HG03280 (cell line): ENCODE measurements at regions not wholly inside any gene's neighbourhood (a gene's known extent, or its start where the extent isn't known, plus 50 kb on each side); places are given as distances from the start of the nearest gene placed in this dataset.

ENCODE experiments used
- ATAC-seq: cut with Tn5 transposase; IDR thresholded peaks from one replicate; pipeline ENCODE4 v1.9.1; 2021; ENCODE audit warnings: mild to moderate bottlenecking, moderate library complexity; ENCODE audit not compliant: unreplicated experiment

DNA sequence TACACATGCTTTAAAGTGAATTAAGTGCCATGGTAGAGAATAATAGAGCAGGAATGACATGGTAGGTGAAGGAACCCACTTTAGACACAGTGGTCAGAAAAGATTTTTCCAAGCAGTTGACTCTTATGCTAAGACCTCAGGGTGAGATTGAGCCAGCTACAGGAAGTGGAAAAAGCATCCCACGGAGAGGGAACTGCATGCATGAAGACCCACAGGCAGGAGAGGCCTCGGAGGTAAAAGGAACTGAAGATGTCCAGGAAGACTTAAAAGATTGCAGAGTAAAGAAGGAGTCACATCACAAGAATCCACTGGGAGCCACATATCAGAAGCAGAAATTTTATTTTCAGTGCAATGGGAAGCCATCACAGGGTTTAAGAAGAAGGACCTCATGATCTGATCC is 499.2 kb upstream of the FAM98A start:
- ATAC-seq, result no peak

DNA sequence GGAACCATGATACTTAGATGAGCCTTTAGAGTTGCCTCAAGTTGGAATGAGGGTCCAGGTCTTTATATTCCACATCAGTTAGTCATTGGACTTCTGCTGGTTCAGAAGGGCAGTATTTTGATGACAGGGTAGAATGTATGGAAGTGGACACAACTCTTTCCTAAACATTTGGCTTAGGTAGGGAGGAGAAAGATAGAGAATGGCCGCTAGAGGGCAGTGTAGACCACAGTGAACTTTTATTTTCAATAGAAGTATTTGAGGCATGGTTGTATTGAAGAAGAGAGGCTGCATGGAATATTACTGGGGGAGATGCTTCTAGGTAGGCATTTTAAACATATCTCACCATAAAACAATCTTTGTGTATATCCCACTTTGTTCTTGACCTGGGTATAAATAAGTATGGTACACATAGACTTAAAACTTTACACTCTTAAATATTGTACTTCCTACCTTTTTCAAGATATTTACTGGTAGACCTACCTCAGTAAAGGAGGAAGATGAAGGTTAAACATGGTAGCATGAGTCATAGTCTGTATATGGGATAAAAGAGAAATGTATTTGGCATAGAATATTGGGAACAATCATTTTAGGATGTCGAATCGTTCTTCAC is 497.6 kb upstream of the FAM98A start:
- ATAC-seq, result peak; percentile 54

DNA sequence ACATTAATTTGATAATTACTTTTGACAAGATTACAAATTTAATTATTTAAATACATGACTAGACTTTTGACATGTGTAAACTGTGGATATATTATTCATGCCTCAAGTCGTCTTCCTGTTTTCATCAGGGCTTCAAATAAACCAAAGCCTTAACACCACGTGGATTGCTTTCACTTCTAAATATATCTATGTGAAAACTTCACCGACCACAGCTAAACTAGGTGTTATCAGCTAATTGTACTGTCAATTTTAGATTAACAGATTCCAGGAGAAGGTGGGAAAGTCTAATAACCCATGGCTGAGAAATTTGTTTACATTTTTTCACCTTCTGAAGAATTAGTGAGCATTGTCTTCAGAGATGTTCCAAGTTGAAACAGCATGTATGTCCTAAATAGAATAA is 494.7 kb upstream of the FAM98A start:
- no peak for ATAC-seq

DNA sequence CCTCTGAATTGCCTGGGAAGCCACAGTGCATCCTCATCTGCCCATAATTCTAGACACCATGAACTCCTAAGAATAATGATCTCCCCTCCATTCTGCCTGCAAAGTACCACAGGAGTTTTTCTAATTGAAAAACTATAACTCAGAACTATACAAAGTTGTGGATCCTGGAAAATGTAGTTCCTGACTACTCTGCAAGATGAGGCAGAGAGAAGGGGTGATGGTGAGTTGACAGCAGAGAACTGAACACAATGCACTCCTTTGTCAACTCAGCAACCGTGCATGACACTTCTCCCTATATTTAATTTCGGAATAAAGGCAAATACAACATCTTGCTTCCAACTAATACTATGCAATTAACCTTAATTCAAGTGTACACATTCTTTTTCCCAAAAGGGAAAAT is 471.1 kb upstream of the FAM98A start:
- no peak for ATAC-seq

DNA sequence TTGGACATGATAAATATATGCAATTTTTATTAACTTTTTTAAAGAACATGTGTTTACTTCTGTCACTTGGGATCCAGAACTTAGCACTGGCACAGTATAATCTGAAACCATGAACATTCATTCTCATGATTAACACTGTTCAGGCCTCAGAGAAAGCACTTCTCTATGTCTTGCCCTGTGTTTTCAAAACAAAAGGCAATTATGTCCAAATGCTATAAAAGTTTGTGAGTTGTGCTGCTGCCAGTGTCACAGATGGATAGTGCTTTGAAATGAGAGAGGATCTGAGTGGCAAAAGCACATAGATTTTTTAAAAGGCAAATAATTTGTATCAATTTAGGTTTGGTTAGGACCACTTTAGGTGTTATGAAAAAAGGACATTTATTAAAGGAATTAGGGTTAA is 470.5 kb upstream of the FAM98A start:
- ATAC-seq, result no peak

DNA sequence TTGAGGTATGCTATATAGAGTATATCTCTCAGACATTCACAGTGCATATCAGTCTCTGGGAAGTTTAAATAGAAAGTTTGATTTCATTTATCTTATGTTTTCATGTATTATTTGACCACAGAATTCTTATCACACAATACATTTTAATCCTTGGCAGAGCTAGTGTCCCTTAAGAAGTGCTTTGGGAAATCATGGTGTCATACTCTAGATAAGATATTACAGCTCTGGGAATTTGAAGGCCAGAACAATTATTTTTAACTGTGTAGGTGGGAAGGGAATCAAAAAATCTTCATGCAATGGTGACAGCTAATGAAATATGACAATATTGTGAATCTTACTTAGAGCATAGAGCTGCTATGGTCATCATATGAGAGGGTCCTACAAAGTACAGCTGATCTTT is 451.3 kb upstream of the FAM98A start:
- ATAC-seq, result no peak

DNA sequence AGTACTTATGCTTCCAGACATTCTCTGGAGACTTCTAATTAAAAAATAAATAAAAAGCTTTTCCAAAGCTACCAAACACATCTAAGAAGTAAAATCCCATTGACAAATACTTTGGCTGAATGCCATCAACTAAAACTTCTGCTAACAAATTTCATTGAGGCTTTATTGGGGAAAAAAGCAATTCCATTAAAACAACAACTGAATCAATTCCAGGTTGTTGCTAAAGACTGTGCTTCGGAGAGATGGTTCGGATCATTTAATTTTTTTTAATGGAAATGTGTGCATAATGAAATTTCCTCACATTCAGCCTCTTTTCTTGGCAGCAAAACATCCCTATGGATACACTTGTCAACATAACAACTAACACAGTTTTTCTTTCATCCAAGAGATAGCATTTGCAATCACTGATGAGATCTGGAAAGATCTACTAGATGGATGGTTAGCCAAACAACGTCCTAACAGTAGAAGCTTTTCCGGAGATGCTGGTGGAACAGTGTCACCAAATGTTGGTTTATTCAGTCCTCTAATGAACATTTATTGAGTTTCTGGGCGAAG is 446.1 kb upstream of the FAM98A start:
- ATAC-seq, result no peak

DNA sequence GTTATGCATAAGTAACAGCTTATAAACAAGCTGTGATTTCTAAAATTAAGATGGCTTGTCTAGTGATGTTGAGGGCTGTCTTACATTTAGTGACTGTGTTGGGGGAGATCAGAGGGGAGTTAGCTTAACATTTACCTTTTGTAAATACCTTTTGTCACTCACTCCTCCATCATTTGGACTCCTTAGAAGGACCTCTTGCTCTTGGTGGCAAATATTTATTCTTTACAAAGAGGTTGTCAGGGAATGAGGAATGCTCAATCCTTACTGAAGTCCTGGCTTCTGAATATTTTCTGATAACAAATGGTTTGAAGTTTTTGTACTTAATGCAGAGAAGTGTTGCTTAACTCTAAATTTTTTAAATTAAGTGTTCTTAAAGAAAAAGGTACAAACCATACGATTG is 438.8 kb upstream of the FAM98A start:
- no peak for ATAC-seq

DNA sequence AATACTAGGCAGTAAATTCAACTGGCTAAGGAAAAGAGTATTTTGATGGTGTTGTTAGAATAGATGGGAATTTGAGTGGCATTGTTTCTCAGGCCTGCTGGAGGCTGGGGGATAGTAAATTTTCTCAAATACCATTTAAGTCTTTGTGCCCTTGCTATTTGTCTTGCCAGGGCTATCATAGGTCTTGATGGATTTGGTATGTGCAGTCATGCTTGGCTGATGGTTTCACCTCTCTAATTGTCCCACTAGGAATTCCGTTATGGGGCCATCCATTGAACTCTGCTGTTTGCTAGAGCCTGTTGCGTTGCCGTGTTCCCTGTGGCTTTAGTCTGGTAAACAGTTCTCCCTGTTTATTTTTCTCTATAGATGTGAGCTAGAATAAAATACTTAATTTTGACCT is 438.1 kb upstream of the FAM98A start:
- ATAC-seq, result no peak

DNA sequence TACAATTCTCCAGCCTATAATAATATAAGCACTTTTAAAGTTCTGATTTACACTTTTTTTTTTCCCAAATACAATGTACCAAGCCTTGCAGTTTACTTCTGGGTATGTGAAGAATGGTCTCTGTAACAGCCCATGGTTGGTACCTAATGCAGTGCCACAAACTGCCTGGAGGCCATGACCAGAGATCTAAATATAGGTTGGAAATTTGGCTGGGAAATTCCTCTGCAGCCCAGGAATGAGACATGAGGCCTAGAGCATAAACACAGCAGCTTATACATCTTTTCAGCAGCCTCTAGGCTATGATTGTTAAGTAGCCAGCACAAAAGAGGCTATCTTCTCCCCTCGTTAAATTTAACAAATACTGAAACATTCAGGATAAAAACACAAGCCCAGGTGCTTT is 432.0 kb upstream of the FAM98A start:
- no peak for ATAC-seq

DNA sequence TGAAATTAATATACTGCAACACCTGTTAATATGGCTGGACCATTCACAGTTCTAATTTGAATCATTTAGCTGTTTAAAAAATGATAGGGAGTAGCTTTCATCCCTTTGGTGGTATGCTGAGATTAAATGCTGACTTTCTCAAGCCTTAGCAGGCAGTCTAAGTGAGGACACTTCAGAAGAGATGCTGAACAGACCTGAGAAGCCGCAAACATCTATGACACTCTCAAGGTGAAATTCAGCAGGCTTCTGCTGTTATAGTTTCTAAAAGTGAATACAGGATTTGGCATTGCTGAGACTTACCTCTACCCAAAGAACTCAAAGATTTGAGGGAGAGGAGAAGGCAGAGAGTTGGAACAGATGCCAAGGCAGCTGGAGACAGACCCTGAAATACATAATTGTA is 431.2 kb upstream of the FAM98A start:
- no peak for ATAC-seq

DNA sequence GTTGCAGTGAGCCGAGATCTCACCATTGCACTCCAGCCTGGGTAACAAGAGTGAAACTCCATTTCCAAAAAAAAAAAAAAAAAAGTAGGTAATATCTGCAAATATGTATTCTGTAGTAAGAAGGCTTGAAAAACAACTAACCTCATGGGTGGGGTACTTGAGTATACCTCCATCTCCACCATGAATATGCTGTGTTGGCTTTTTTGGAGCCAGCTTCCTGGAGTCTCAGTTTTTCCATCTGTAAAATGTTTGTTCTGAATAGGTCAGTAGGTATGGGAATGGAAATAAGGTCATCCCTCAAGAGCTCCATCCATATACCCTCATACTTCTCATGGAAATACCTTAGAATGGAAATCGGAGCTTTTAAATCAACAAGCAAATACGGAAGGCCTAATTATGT is 430.0 kb upstream of the FAM98A start:
- ATAC-seq, result no peak

DNA sequence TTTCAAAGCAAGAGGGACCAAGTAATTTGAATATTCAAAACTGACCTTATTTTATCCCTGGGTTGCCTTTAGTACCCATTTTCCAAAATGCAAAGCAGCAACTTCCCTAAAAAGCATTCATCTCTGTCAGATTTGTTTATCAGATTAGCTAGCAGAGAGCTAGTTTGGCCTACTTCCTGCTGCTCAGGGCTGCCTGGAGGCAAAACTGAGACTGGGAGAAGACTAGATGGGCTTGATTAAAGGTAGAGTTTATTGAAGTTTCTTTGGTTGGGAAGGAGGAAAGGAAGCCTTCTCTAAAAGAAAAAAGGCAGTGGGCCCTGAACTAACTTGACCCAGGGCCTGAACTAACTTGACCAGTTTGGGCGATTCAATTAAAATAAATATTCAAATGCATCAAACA is 426.1 kb upstream of the FAM98A start:
- no peak for ATAC-seq

DNA sequence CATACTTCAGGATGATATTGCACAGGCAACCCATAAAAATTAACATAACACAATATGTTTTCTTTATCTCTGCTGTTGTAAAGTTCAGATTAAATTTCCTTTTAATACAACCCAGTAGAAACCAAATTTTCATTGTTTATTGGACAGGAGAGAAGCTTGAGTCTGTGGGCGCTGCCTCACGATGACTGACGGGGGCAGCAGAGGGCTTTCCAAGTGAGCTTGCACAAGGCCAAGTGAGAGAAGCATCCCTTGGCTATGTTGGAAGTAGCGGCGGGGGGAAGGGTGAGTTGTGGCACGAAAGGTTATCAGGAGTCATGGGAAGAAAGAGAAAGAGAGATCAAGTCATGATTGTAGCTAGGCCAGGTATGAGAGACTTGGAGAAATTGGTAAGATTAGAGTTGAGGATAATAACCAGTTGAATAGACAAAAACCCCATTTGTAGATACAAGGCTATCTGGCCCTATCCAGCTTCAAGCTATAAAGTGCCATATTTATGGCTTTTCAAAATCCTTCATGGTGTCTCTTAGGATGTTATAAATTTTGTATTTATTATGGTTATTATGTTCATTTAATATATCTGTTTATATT is 413.7 kb upstream of the FAM98A start:
- ATAC-seq, result no peak

DNA sequence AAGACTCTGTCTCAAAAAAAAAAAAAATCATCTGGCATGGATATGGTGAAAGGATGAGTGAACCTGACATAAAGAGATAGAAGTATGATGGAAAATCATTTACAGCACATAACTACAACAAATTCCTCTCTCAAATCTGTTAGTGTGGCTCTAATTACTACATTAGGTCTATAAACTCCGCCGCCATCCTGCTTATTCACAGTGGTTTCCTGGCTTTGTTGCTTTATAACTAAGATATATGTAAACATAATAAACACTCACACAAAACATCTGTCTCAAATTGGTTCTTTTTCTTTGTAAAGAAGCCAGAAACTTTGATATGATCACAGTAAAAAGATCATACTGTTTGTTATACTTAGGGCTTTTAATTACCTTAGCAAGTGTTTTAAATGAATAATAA is 412.6 kb upstream of the FAM98A start:
- ATAC-seq, result no peak

DNA sequence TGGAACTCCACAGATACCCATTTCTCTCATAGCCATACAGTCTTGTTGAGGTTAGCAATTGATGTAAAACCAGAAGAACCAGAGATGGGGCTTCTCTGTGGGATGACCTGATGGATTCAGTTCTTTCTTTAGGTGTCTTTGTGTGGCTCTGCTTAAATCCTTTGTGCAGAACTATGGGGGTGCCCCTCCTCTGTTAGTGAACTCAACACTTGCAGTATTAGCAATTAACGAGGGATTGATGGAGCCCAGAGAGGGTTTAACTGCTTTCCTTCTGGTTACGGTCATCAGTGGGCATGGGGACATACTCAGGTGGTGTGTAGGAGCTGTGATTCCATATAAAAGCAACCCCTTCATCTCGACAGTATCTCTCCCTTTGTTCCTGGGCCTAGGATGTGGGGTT is 406.8 kb upstream of the FAM98A start:
- ATAC-seq, result no peak

DNA sequence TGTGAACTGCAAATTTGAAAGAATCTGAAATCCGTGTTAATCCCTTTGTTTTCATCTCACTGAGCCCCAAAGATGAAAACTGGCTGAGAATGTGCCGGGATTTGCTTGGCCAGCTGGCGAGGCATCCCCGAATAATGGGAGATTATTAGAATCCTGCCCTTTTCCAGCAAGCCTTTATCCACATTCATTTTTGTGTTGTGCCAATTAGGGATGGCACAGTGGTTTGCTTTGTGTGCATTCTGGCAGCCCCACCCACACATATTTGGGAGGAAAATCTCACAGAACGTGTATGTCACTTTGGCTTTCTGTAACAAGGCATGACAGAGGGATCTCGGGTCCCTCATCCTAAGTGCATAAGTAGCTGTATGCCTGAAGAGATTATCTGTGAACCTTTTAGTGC is 405.8 kb upstream of the FAM98A start:
- ATAC-seq, result no peak

DNA sequence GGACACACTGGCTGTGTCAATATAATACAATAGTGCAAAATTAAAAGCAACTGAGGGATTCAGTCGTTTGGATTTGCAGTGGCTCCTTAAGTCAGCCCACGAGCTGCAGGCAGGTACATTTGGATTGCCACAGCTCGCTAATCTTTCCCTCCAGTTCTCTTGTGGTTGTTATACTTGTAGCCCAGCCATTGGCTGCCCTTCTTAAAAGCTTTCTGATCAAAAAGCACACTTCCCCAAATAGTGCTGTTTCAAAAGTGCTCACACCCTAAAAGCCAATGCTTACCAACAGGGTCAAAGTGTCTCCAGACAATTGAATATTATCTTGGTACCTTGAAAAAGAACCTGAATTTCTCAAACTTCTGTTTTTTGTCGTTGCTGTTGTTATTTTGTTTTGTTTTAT is 404.7 kb upstream of the FAM98A start:
- ATAC-seq, result no peak

DNA sequence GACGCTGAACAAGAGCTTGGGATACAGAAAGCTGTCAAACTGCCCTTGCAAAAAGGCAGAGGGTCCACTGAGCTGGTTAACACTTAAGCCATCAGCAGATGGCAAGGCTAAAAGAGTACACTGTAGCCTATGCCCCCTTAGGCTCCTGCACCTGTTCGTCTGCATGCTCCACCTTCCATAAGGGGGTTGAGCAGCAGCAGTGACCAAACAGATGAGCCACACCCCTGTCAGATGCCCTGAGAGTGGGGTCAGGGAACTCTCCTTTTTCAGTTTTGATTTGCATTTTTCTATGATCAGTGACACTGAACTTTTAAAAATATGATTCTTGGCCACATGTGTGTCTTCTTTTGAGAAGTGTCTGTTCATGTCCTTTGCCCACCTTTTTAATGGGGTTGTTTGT is 402.5 kb upstream of the FAM98A start:
- ATAC-seq, result no peak

DNA sequence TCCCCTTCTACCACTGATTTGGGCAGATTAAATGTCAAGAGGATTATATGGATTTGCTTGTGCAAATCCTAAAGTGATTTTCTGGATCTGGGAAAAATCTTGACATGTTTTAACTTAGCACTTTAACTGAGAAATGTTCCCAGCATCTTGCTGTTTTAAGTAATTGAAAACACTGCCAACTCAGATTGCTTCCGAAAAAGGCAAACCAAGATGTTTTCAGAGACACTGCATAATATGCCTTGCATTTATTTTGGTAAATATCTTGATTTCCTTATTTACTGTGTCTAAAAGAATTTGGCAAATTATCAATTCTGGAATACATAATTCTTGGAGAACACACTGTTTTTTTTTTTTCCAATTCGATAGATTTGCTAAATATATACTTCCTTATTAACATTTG is 385.0 kb upstream of the FAM98A start:
- ATAC-seq, result no peak

DNA sequence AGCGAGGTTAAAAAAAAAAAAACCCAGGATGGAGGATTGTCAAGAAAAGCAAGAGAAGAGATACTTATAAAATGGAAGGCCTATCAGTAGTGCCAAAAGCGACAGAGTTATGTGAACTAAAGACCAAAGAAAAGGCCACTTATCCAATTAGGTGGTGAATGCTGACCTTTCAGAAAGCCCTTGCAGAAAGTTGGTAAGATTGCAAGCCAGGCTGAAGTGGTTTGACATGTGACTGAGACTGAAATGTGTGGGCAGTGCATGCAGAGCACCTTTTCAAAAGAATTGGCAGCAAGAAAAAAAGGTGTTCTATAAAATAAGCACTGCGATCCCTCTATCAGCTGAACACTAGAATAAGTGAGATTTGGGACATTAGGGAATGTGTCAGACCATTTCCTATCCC is 379.4 kb upstream of the FAM98A start:
- ATAC-seq, result no peak

DNA sequence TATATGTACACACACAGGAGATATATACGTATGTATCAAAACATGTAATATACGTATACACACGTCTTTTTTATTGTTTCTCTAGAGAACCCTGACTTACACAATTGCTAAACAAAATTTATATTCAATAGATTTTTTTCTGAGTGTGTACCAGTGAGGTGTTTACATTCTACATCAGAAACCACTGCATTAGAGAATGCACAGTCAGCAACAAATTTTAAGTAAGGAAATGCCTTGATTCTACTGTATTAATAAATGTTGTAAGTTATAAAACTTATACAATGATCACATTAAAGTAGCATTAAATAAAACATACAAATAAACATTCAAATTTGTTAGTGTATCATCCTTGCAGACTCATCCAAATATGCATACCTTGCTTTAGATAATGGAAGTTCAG is 376.4 kb upstream of the FAM98A start:
- no peak for ATAC-seq

DNA sequence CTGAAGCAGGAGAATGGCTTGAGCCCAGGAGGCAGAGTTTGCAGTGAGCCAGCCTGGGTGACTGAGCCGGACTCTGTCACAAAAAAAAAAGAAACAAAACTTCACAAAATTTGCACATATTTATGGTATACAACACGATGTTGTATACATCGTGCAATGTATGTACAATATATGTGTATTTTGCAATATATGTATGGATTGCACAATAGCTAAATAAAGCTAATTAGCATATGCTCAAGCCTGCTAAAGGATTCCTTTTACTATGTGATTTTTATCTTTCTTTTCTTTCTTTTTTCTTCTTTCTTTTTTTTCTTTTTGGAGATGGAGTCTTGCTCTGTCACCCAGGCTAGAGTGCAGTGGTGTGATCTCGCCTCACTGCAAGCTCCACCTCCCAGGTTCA is 368.0 kb upstream of the FAM98A start:
- ATAC-seq, result no peak
